ENCODE measurements at regions not wholly inside any gene's neighbourhood (a gene's known extent, or its start where the extent isn't known, plus 50 kb on each side); places are given as distances from the start of the nearest gene placed in this dataset.
"Not testable (repeated sequence)": the region's sequence is repeated elsewhere in the genome, so short reads cannot be mapped to it uniquely, and the experiment has no call there.

DNA sequence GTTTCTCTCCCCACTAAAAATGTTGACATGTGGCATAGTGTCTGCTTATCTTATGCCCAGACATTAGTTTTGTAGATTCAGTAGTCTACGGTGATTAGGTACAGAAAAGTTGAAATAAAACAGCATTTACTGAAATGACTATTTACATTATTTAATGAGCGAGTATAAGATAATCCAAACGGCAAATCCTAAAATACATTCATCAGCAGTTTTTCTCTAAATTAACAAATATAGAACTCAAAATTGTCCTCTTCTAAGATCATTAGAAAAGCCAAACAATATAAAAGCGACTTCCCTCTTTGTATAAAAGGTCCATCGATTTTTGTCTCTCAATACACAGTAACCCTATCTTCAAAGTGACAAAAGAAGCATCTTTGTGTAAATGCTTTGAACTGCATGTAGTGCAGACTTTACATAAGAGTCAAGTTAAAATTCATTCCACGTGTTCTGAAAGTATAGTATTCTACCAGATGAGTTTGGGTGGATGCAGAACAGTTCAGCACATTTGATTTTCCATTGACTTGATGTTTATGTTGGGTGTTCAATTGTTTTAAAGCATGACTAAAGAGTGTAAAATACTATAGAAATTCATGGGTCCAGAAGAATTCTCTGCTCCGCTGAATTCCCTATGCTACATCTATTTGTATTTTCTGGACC lies 480.8 kb upstream of the DPH6 start:
- no peak overlapping the region for H2AK5ac ChIP-seq (ENCODE audit: low read depth, low read length)
- H3K23ac ChIP-seq (ENCODE audit: low read depth, low read length, poor library complexity): no peak overlapping the region
- no peaks in the 10 kb centered on the region for H3K9me3 ChIP-seq (replicated peaks in 1 of 2; ENCODE audit: control insufficient read depth in 2 of 2, insufficient read depth in 1 of 2, low read depth in 1 of 2, low read length in 2 of 2)
- H3K27ac ChIP-seq (replicated peaks; ENCODE audit: low read length): no peak overlapping the region
- no peak for DNase-seq (ENCODE audit: low spot score)
- no peaks in the 10 kb centered on the region for H3K4me1 ChIP-seq (ENCODE audit: control insufficient read depth in 2 of 2, insufficient read depth in 1 of 2, low read depth in 1 of 2, low read length in 2 of 2)
- H4K91ac ChIP-seq (ENCODE audit: low read depth, low read length, poor library complexity): no peak overlapping the region
- H3K9ac ChIP-seq (ENCODE audit: low read depth, low read length, poor library complexity): no peak overlapping the region
- H4K8ac ChIP-seq (ENCODE audit: low read depth, low read length): no peak overlapping the region
- no peak overlapping the region for H2BK12ac ChIP-seq (ENCODE audit: low read length)
- H2BK120ac ChIP-seq (ENCODE audit: low read depth, low read length): no peak overlapping the region
- H3K14ac ChIP-seq (ENCODE audit: low read length): no peak overlapping the region
- H2AFZ ChIP-seq (ENCODE audit: low read length): no peak overlapping the region
- no CpG with 5 or more reads among the region's 7 CpGs for WGBS, 2 donors (ENCODE audit: extremely low coverage in 2 of 2, insufficient read length in 2 of 2, insufficient replicate concordance in 1 of 2)
- H3K4ac ChIP-seq (ENCODE audit: low read length): no peak overlapping the region
- no peaks in the 10 kb centered on the region for H3K36me3 ChIP-seq (replicated peaks in 1 of 2; ENCODE audit: control insufficient read depth in 2 of 2, insufficient read depth in 2 of 2, low read length in 2 of 2)
- H2BK5ac ChIP-seq (ENCODE audit: low read length): no peak overlapping the region
- H3K4me2 ChIP-seq (ENCODE audit: insufficient read depth, low read length, poor library complexity, severe bottlenecking): no peak overlapping the region
- no peaks in the 10 kb centered on the region for H3K79me1 ChIP-seq (ENCODE audit: low read depth, low read length)
- H2BK15ac ChIP-seq (ENCODE audit: low read length): no peak overlapping the region
- no peak overlapping the region for H3K18ac ChIP-seq (ENCODE audit: low read length)
- H3K27me3 ChIP-seq (ENCODE audit: control insufficient read depth in 3 of 3, insufficient read depth in 3 of 3, low read depth in 1 of 3, low read length in 3 of 3): no peaks in the 10 kb centered on the region
- no peak overlapping the region for H3K4me3 ChIP-seq (ENCODE audit: low read length in 2 of 2)

GRCh38 chr15:36029606-36030210 lies 483.7 kb upstream of the DPH6 start:
- Histone ChIP-seq H3K27ac (replicated peaks; ENCODE audit: low read length) (no peak overlapping the region), H2BK12ac (ENCODE audit: low read length) (no peak overlapping the region), H2AFZ (ENCODE audit: low read length) (no peak overlapping the region), H3K14ac (ENCODE audit: low read length) (no peak overlapping the region), H3K23ac (ENCODE audit: low read depth, low read length, poor library complexity) (no peak overlapping the region), H3K4me1 (ENCODE audit: control insufficient read depth in 2 of 2, insufficient read depth in 1 of 2, low read depth in 1 of 2, low read length in 2 of 2) (no peaks in the 10 kb centered on the region), H2AK5ac (ENCODE audit: low read depth, low read length) (no peak overlapping the region), H3K4me2 (ENCODE audit: insufficient read depth, low read length, poor library complexity, severe bottlenecking) (no peak overlapping the region), H2BK120ac (ENCODE audit: low read depth, low read length) (no peak overlapping the region), H3K79me1 (ENCODE audit: low read depth, low read length) (no peaks in the 10 kb centered on the region), H3K4ac (ENCODE audit: low read length) (no peak overlapping the region), H4K8ac (ENCODE audit: low read depth, low read length) (no peak overlapping the region), H3K4me3 (ENCODE audit: low read length in 2 of 2) (no peak overlapping the region), H3K36me3 (replicated peaks in 1 of 2; ENCODE audit: control insufficient read depth in 2 of 2, insufficient read depth in 2 of 2, low read length in 2 of 2) (no peaks in the 10 kb centered on the region), H4K91ac (ENCODE audit: low read depth, low read length, poor library complexity) (no peak overlapping the region), H3K9ac (ENCODE audit: low read depth, low read length, poor library complexity) (no peak overlapping the region), H3K18ac (ENCODE audit: low read length) (no peak overlapping the region), H3K9me3 (replicated peaks in 1 of 2; ENCODE audit: control insufficient read depth in 2 of 2, insufficient read depth in 1 of 2, low read depth in 1 of 2, low read length in 2 of 2) (no peaks in the 10 kb centered on the region), H2BK15ac (ENCODE audit: low read length) (no peak overlapping the region), H3K27me3 (ENCODE audit: control insufficient read depth in 3 of 3, insufficient read depth in 3 of 3, low read depth in 1 of 3, low read length in 3 of 3) (no peaks in the 10 kb centered on the region), H2BK5ac (ENCODE audit: low read length) (no peak overlapping the region)
- DNase-seq (ENCODE audit: low spot score): no peak
- WGBS, 2 donors (ENCODE audit: extremely low coverage in 2 of 2, insufficient read length in 2 of 2, insufficient replicate concordance in 1 of 2): no CpG with 5 or more reads among the region's 5 CpGs

DNA sequence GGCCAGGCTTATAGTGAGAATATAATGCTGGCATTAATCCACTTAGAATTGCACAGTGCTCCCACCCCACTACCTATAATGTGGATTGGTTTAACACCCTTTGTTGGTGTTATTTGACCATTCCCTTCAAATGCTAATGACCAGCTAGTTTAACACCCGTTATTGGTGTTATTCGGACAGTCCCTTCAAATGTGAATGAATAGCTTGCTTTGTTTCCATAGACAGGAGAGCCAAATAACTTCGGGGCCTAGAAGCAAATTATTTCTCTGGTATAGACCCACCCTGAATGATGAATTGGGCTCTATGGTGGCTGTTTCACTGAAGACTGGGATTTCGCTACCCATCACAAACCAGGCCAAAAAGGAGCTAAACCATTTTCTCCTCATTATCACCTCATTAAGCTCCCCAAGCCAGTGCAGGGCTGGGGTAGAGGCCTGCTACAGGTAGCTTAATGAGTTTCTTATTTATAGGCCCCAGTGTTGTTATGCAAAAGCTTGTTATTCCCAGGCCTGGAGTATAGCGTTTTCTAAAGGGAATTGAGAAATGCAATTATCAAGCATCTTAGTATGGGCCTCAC lies 494.1 kb upstream of the DPH6 start:
- Histone ChIP-seq H2BK15ac (ENCODE audit: low read length) (no peak overlapping the region), H2BK120ac (ENCODE audit: low read depth, low read length) (no peak overlapping the region), H3K27ac (replicated peaks; ENCODE audit: low read length) (no peak overlapping the region), H3K36me3 (replicated peaks in 1 of 2; ENCODE audit: control insufficient read depth in 2 of 2, insufficient read depth in 2 of 2, low read length in 2 of 2) (no peaks in the 10 kb centered on the region), H2AK5ac (ENCODE audit: low read depth, low read length) (no peak overlapping the region), H2BK12ac (ENCODE audit: low read length) (no peak overlapping the region), H3K4me2 (ENCODE audit: insufficient read depth, low read length, poor library complexity, severe bottlenecking) (no peak overlapping the region), H3K4ac (ENCODE audit: low read length) (no peak overlapping the region), H4K91ac (ENCODE audit: low read depth, low read length, poor library complexity) (no peak overlapping the region), H4K8ac (ENCODE audit: low read depth, low read length) (no peak overlapping the region), H3K14ac (ENCODE audit: low read length) (no peak overlapping the region), H3K27me3 (ENCODE audit: control insufficient read depth in 3 of 3, insufficient read depth in 3 of 3, low read depth in 1 of 3, low read length in 3 of 3) (no peaks in the 10 kb centered on the region), H2BK5ac (ENCODE audit: low read length) (no peak overlapping the region), H3K23ac (ENCODE audit: low read depth, low read length, poor library complexity) (no peak overlapping the region), H3K18ac (ENCODE audit: low read length) (no peak overlapping the region), H3K79me1 (ENCODE audit: low read depth, low read length) (no peaks in the 10 kb centered on the region), H3K4me1 (ENCODE audit: control insufficient read depth in 2 of 2, insufficient read depth in 1 of 2, low read depth in 1 of 2, low read length in 2 of 2) (peaks cover 0 to 6% of the 10 kb centered on the region in 2 donors), H3K9ac (ENCODE audit: low read depth, low read length, poor library complexity) (no peak overlapping the region), H3K4me3 (ENCODE audit: low read length in 2 of 2) (no peak overlapping the region), H2AFZ (ENCODE audit: low read length) (no peak overlapping the region), H3K9me3 (replicated peaks in 1 of 2; ENCODE audit: control insufficient read depth in 2 of 2, insufficient read depth in 1 of 2, low read depth in 1 of 2, low read length in 2 of 2) (no peaks in the 10 kb centered on the region)
- WGBS, 2 donors (ENCODE audit: extremely low coverage in 2 of 2, insufficient read length in 2 of 2, insufficient replicate concordance in 1 of 2): no CpG with 5 or more reads among the region's 5 CpGs
- DNase-seq (ENCODE audit: low spot score): no peak

DNA sequence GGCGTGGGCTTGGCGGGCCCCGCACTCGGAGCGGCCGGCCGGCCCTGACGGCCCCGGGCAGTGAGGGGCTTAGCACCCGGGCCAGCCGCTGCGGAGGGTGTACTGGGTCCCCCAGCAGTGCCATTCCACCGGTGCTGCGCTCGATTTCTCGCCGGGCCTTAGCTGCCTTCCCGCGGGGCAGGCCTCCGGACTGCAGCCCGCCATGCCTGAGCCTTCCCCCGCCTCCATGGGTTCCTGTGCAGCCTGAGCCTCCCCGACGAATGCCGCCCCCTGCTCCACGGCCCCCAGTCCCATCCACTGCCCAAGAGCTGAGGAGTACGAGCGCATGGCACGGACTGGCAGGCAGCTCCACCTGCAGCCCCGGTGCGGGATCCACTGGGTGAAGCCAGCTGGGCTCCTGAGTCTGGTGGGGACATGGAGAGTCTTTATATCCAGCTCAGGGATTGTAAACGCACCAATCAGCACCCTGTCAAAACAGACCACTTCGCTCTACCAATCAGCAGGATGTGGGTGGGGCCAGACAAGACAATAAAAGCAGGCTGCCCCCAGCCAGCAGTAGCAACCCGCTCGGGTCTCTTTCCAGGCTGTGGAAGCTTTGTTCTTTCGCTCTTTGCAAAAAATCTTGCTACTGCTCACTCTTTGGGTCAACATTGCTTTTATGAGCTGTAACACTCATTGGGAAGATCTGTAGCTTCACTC lies 501.2 kb upstream of the DPH6 start:
- H3K4me2 ChIP-seq (ENCODE audit: insufficient read depth, low read length, poor library complexity, severe bottlenecking); H3K79me1 ChIP-seq (ENCODE audit: low read depth, low read length); H3K4ac ChIP-seq (ENCODE audit: low read length); H4K91ac ChIP-seq (ENCODE audit: low read depth, low read length, poor library complexity); H2AK5ac ChIP-seq (ENCODE audit: low read depth, low read length); H2BK15ac ChIP-seq (ENCODE audit: low read length); H3K36me3 ChIP-seq (replicated peaks in 1 of 2; ENCODE audit: control insufficient read depth in 2 of 2, insufficient read depth in 2 of 2, low read length in 2 of 2); DNase-seq (ENCODE audit: low spot score); H3K27me3 ChIP-seq (ENCODE audit: control insufficient read depth in 3 of 3, insufficient read depth in 3 of 3, low read depth in 1 of 3, low read length in 3 of 3); H3K9ac ChIP-seq (ENCODE audit: low read depth, low read length, poor library complexity); H3K14ac ChIP-seq (ENCODE audit: low read length); H3K27ac ChIP-seq (replicated peaks; ENCODE audit: low read length); H3K18ac ChIP-seq (ENCODE audit: low read length); H4K8ac ChIP-seq (ENCODE audit: low read depth, low read length); H3K4me3 ChIP-seq (ENCODE audit: low read length in 2 of 2); H2BK12ac ChIP-seq (ENCODE audit: low read length); H2BK5ac ChIP-seq (ENCODE audit: low read length); H2BK120ac ChIP-seq (ENCODE audit: low read depth, low read length); H3K4me1 ChIP-seq (ENCODE audit: control insufficient read depth in 2 of 2, insufficient read depth in 1 of 2, low read depth in 1 of 2, low read length in 2 of 2); H3K23ac ChIP-seq (ENCODE audit: low read depth, low read length, poor library complexity); H3K9me3 ChIP-seq (replicated peaks in 1 of 2; ENCODE audit: control insufficient read depth in 2 of 2, insufficient read depth in 1 of 2, low read depth in 1 of 2, low read length in 2 of 2): not testable (repeated sequence)
- WGBS, 2 donors (ENCODE audit: extremely low coverage in 2 of 2, insufficient read length in 2 of 2, insufficient replicate concordance in 1 of 2): no CpG with 5 or more reads among the region's 36 CpGs
- peak overlapping the region; percentile 19 for H2AFZ ChIP-seq (ENCODE audit: low read length)
